ENCODE measurements at regions not wholly inside any gene's neighbourhood (a gene's known extent, or its start where the extent isn't known, plus 50 kb on each side); places are given as distances from the start of the nearest gene placed in this dataset.
A peak's percentile ranks its signal among the peaks of the same experiment; 100 is the strongest.

DNA sequence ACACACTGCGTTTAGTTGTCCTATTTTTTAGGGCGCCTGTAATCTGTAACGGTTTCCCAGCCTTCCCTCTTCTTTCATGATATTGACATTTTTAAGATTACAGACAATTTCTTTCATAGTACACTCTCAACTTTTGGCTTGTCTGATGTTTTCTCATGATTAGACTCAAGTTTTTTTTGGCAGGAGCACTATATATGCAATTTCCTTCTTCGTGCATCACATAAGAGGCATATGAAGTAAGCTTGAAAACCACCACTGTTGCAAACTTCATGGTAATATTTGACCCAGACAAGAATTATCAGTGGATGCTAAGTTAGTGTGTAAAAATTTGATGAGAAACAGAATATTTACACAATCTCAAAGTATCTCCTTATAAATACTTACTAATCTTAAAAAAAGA is 119.2 kb upstream of the CMC1 start:
- ChIA-PET CTCF (no interaction called here), POLR2A (ENCODE audit: unreplicated experiment) (no interaction called here)
- intact Hi-C loops (cut with micrococcal nuclease; ENCODE audit: unreplicated experiment): no loop called here
- H2AFZ ChIP-seq: no peak overlapping the region
- no peak overlapping the region for H3K27ac ChIP-seq
- TF ChIP-seq EZH2 (IDR thresholded peaks at IDR 0.05; ENCODE audit: low read depth) (no peak), CTCF (conservative IDR thresholded peaks at IDR 0.05) (no peak)
- DNase-seq: no peak
- no peaks in the 10 kb centered on the region; the same call in 1 of the 2 replicates for H3K9me2 ChIP-seq (ENCODE audit: insufficient read depth)
- H3F3A ChIP-seq (ENCODE audit: insufficient read depth, low read depth): no peaks in the 10 kb centered on the region
- H4K20me1 ChIP-seq (ENCODE audit: insufficient read depth): no peaks in the 10 kb centered on the region
- no peaks in the 10 kb centered on the region for H3K79me2 ChIP-seq (ENCODE audit: low read depth)
- H3K4me2 ChIP-seq: no peak overlapping the region
- H3K4me1 ChIP-seq (replicated peaks; ENCODE audit: insufficient read depth): no peaks in the 10 kb centered on the region; the same call in 1 of the 2 replicates
- H3K36me3 ChIP-seq (ENCODE audit: low read depth): no peaks in the 10 kb centered on the region
- H3K9me3 ChIP-seq (ENCODE audit: insufficient read depth, low read depth): no peaks in the 10 kb centered on the region
- no TSS peak for BruUV-seq (replicated peaks)
- H3K4me3 ChIP-seq: no peak overlapping the region
- no peaks in the 10 kb centered on the region for H3K27me3 ChIP-seq (ENCODE audit: insufficient read depth, low read depth)

GRCh38 chr3:28124882-28125281 is 116.5 kb upstream of the CMC1 start:
- no TSS peak for BruUV-seq (replicated peaks)

GRCh38 chr3:28125342-28125741 is 116.1 kb upstream of the CMC1 start:
- no peak overlapping the region for H3K27ac ChIP-seq
- H3F3A ChIP-seq (ENCODE audit: insufficient read depth, low read depth): no peaks in the 10 kb centered on the region
- H3K4me3 ChIP-seq: no peak overlapping the region
- no peaks in the 10 kb centered on the region for H3K79me2 ChIP-seq (ENCODE audit: low read depth)
- no peaks in the 10 kb centered on the region for H3K27me3 ChIP-seq (ENCODE audit: insufficient read depth, low read depth)
- no TSS peak for BruUV-seq (replicated peaks)
- TF ChIP-seq EZH2 (IDR thresholded peaks at IDR 0.05; ENCODE audit: low read depth) (no peak), CTCF (conservative IDR thresholded peaks at IDR 0.05) (no peak)
- no peaks in the 10 kb centered on the region; the same call in 1 of the 2 replicates for H3K9me2 ChIP-seq (ENCODE audit: insufficient read depth)
- DNase-seq: no peak
- ChIA-PET CTCF (no interaction called here), POLR2A (ENCODE audit: unreplicated experiment) (no interaction called here)
- H3K36me3 ChIP-seq (ENCODE audit: low read depth): no peaks in the 10 kb centered on the region
- H4K20me1 ChIP-seq (ENCODE audit: insufficient read depth): no peaks in the 10 kb centered on the region
- no peaks in the 10 kb centered on the region for H3K9me3 ChIP-seq (ENCODE audit: insufficient read depth, low read depth)
- H3K4me1 ChIP-seq (replicated peaks; ENCODE audit: insufficient read depth): no peaks in the 10 kb centered on the region; the same call in 1 of the 2 replicates
- intact Hi-C loops (cut with micrococcal nuclease; ENCODE audit: unreplicated experiment): no loop called here
- peak overlapping the region; percentile 52; the same call in 1 of the 2 replicates for H2AFZ ChIP-seq
- no peak overlapping the region for H3K4me2 ChIP-seq

More at GRCh38 chr3:28124882-28125281, 116.5 kb upstream of the CMC1 start:
- intact Hi-C loops (cut with micrococcal nuclease; ENCODE audit: unreplicated experiment): no loop called here
- Histone ChIP-seq H4K20me1 (ENCODE audit: insufficient read depth) (no peaks in the 10 kb centered on the region), H3K4me1 (replicated peaks; ENCODE audit: insufficient read depth) (no peaks in the 10 kb centered on the region; the same call in 1 of the 2 replicates), H3K9me2 (ENCODE audit: insufficient read depth) (no peaks in the 10 kb centered on the region; the same call in 1 of the 2 replicates), H3K27me3 (ENCODE audit: insufficient read depth, low read depth) (no peaks in the 10 kb centered on the region), H3K27ac (no peak overlapping the region), H3F3A (ENCODE audit: insufficient read depth, low read depth) (no peaks in the 10 kb centered on the region), H3K79me2 (ENCODE audit: low read depth) (no peaks in the 10 kb centered on the region), H3K36me3 (ENCODE audit: low read depth) (no peaks in the 10 kb centered on the region), H3K4me2 (no peak overlapping the region), H2AFZ (peak overlapping the region; percentile 52; the same call in 1 of the 2 replicates), H3K4me3 (no peak overlapping the region), H3K9me3 (ENCODE audit: insufficient read depth, low read depth) (no peaks in the 10 kb centered on the region)
- ChIA-PET POLR2A (ENCODE audit: unreplicated experiment) (no interaction called here), CTCF (no interaction called here)
- TF ChIP-seq EZH2 (IDR thresholded peaks at IDR 0.05; ENCODE audit: low read depth) (no peak), CTCF (conservative IDR thresholded peaks at IDR 0.05) (no peak)
- no peak for DNase-seq
